ENCODE measurements at regions not wholly inside any gene's neighbourhood (a gene's known extent, or its start where the extent isn't known, plus 50 kb on each side); places are given as distances from the start of the nearest gene placed in this dataset.
"Not testable (repeated sequence)": the region's sequence is repeated elsewhere in the genome, so short reads cannot be mapped to it uniquely, and the experiment has no call there.

DNA sequence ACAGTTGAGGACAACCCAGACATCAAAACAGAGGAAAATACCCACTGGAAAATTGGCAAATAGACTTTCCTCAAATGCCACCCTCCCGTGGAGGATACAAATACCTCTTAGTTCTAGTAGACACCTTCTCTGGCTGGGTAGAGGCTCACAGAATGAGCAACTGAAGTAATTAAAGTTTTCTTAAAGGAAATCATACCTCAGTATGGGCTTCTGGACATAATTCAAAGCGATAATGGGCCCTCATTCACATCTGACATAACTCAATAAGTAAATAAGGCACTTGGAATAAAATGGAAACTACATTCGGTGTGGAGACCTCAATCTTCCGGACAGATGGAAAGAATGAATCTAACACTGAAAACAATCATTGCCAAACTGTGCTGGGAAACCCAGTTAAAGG is 115.2 kb upstream of the PLCL2 start:
- no peak for DNase-seq (ENCODE audit: low spot score)

DNA sequence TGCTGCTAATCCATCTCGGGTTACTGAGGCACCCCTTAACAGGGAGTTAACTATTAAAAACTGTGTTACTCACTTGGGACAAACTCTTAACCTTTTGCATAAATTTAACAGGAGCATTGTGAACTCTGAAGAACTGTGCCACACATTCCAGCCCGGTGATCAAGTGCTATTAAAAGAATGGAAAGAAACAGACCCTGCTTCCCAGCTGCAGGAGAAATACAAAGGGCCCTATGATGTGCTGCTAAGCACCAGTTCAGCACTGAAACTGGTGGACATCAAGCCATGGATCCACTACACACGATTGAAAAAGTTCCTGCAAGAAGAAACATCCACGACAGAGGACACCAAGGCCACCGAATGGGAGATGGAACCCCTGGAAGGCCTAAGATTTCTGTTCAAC is 114.7 kb upstream of the PLCL2 start:
- DNase-seq (ENCODE audit: low spot score), result no peak

DNA sequence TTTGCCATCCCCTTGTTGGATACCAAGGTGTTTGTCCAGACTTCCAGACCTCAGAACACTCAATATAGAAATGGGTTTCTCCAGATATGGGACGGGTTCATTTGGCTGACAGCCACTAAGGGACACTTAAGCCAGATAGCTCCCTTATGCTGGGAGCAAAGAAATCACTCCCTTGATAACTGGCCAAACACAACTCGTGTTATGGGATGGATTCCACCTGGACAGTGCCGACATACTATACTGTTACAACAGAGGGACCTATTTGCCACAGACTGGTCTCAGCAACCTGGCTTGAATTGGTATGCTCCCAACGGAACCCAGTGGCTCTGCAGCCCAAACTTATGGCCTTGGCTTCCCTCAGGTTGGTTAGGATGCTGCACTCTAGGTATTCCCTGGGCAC is 114.0 kb upstream of the PLCL2 start:
- no peak for DNase-seq (ENCODE audit: low spot score)

DNA sequence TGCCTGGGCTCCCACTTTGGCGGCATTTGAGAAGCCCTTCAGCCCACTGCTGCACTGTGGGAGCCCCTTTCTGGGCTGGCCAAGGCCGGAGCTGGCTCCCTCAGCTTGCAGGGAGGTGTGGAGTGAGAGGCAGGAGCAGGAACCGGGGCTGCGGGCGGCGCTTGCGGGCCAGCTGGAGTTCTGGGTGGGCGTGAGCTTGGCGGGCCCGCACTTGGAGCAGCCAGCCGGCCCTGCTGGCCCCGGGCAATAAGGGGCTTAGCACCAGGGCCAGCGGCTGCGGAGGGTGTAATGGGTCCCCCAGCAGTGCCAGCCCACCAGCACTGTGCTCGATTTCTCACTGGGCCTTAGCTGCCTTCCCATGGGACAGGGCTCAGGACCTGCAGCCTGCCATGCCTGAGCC is 111.2 kb upstream of the PLCL2 start:
- not testable (repeated sequence) for DNase-seq (ENCODE audit: low spot score)

DNA sequence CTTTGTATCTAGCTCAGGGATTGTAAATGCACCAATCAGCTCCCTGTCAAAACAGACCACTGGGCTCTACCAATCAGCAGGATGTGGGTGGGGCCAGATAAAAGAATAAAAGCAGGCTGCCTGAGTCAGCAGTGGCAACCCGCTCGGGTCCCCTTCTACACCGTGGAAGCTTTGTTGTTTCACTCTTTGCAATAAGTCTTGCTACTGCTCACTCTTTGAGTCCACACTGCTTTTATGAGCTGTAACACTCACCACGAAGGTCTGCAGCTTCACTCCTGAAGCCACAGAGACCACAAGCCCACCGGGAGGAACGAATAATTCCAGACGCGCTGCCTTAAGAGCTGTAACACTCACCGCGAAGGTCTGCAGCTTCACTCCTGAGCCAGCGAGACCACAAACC is 110.2 kb upstream of the PLCL2 start:
- DNase-seq (ENCODE audit: low spot score), result not testable (repeated sequence)

DNA sequence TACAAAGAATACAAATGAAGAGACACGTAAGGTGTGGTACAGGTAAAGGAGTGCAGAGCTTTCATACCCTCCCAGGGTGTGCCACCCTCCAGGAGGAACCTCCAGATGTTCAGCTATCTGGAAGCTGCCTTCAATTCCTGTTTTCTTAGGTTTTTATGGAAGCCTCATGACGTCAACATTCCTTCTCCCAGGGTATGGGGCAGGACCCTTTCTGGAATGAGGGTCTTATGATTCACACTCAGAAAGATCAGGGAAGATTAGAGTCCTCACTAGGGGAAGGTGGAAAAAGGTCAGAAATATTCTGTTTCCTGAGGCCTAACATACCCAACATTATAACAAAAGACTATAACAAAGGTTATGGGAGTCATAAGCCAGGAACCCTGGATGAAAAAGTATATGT is 99.8 kb upstream of the PLCL2 start:
- DNase-seq (ENCODE audit: low spot score), result no peak

DNA sequence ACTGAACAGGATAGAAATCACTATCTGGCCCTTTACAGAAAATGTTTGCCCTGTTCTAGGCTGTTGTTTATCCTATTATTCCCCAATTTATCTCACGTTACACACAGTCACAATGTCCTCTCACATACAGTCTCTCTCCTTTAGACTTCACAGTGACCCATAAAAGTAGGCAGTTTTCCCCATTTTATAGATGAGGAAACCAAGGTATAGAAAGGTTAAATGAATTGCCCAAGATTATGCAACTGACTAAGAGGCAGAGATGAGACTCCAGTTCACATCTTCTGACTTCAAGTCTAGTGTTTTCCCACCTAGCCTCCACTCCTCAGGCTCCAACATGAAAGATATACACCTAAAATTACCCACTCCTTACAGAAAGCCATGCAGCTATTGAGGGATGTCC is 99.3 kb upstream of the PLCL2 start:
- no peak for DNase-seq (ENCODE audit: low spot score)

DNA sequence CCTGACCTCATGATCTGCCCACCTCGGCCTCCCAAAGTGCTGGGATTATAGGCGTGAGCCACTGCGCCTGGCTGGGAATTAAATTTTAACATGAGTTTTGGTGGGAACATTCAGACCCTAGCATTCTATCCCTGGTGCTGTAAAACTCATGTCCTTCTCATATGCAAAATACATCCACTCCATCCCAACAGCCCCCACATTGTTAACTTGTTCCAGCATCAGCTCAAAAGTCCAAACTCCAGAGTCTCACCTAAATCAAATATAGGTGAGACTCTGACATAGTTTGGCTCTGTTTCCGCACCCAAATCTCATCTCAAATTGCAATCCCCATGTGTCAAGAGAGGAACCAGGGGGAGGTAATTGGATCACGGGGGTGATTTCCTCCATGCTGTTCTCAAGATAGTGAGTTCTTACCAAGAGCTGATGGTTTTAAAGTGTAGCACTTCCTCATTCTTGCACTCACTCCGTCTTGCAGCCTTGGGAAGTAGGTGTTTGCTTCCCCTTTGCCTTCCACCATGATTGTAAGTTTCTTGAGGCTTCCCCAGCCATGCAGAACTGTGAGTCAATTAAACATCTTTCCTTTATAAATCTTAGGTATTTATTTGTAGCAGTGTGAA is 96.2 kb upstream of the PLCL2 start:
- no peak for DNase-seq (ENCODE audit: low spot score)

DNA sequence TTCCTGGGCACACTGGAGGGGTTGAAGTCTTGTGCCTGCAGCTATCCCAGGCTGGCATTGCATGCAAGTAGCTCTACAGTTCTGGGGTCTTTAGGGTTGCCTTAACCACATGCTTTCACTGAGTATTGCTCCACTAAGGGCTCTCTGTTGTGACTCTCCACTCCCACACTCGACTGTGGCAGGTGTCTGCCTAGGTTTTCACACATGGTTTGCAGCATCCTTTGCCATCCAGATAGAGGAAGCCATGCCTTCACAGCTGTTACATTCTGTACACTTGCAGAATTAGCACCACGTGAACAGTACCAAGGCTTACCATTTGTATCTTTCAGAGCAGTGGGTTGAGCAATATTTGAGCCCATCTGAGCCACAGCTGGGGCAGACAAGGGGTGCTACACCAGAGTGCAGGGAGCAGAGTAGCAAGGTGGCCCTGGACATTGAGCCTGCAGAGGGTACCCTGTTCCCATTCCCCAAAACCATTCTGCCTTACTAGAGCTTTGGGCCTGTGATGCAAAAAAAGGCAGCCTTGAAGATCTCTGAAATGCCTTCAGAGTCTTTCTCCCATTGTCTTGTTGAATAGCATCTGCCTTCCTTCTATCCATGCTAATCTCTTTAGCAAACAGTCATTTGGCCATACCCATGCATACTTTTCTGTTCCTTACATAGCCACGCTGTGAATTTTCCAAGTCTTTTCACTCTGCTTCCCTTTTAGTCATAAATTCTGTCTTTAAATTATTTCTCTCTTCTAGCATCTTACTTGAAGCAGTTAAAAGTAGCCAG is 95.2 kb upstream of the PLCL2 start:
- DNase-seq (ENCODE audit: low spot score), result no peak

DNA sequence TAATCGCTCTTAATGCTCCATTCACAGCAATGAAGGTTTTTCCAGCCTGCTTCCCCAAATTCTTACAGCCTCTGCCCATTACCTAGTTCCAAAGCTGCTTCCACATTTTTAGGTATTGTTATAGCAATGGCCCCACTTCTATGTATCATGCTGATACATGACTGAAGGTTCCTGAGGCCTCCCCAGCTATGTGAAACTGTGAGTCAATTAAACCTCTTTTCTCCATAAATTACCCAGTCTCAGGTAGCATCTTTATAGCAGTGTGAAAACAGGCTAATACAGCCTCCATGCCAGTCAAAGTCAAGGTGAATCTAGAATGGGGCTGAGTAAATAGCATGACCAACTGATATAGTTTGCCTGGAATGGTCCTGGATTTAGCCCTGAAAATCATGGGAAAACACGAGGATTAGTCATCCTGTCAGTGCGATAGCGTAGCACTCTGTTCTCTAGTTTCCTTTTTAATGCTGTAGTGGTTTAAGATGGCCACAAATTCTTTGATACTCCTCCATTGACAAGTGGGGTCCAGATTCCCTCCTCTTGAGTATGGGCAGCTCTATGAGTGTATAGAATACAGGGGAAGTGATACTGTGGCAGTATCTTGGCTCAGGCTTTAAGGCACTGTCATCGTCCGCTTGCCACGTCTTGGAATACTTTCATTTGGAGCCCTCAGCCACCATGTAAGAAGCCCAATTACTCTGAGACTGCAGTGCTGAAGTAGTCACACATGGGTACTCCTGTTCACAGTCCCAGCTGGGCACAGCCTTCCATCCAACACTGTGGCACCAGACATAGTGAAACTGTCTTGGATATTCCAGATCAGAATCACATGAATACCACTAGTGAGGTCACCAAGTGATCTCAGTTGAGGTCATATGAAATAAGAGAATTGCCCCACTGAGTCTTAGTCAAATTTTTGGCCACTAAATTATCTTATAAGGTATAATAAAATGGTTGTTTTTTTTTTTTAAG is 94.0 kb upstream of the PLCL2 start:
- no peak for DNase-seq (ENCODE audit: low spot score)

DNA sequence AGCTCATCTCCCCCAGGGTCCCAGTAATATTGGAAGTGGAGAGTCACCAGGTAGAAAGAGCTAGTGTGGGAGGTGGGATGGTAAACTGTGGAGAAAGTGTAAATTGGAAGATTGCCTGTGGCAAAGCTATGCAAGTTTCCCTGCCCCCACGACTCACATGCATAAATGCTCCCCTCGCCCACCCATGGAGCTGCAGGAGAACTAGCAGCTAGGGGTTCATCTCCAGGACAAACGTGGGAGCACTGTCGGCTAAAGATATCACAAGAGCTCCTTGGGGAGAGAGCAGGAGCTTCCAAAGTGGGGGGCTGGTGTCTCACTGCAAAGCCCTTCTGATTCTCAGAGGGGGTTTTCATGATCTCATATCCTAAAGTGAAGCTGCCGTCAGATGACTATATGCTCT is 91.4 kb upstream of the PLCL2 start:
- no peak for DNase-seq (ENCODE audit: low spot score)

DNA sequence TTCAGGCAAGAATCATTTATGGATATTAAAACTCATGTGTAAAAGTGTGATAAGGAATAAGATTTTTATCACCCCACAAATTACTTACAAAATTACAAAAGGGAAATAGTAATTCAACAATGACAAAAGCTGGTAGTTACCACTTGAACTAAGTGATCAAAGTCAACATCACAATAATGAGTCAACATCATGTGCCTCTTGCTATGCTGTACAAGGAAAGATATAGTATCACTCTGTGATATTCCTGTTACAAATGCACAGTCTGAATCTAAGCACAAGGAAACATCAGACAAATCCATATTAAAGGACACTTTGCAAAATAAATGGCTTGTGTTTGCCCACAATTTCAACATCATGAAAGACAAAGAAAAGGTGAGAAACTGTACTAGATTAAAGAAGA is 90.5 kb upstream of the PLCL2 start:
- DNase-seq (ENCODE audit: low spot score), result no peak

DNA sequence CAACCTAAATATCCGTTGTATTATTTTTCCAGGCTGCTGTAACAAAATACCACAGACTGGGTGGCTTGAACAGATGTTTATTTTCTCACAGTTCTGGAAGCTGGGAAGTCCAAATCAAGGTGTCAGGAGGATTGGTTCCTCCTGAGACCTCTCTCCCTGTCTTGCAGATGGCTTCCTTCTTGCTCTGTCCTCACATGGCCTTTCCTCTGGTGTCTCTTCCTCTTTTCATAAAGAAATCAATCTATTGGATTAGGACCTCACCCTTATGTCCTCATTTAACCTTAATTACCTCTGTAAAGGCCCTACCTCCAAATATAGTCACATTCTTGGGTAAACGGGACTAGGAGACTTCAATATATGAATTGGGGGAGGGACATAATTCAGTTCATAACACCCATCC is 89.2 kb upstream of the PLCL2 start:
- DNase-seq (ENCODE audit: low spot score), result no peak

DNA sequence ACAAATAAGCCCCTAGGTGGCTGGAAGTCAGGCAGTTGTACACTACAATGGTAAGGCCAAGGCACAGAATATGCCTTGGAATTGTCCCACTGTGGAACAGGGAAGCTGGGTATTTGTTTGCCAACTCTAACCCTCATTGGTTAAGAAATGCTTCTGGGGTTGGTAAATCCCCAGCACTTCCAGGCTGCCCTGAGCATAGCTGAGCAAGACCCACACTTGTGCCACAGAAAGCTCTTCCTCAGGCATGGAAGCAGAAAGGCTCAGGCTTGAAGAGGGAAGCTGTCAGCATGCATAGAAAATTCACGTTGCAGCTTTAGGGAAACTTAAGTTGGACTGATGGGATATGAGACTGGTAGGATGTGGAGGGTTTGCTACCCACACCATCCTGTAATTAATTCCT is 86.9 kb upstream of the PLCL2 start:
- no peak for DNase-seq (ENCODE audit: low spot score)

DNA sequence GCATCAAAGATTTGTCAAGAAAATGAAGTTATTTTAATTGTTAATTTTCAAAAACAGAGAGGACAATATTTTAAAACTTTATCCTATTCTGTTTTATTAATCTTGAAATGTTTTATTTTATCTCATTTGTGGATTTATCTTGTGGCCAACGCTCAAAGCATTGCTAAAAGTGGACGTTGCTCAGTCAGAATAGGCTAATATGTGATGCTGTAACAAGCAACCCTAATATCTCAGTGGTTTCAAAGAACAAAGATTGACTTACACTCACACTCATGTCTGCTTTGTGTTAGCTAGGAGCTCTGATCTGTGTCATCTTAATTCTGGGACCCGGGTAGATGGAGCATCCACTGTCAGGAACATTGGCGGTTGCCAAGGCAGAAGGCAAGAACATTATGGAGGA is 86.0 kb upstream of the PLCL2 start:
- DNase-seq (ENCODE audit: low spot score), result no peak

DNA sequence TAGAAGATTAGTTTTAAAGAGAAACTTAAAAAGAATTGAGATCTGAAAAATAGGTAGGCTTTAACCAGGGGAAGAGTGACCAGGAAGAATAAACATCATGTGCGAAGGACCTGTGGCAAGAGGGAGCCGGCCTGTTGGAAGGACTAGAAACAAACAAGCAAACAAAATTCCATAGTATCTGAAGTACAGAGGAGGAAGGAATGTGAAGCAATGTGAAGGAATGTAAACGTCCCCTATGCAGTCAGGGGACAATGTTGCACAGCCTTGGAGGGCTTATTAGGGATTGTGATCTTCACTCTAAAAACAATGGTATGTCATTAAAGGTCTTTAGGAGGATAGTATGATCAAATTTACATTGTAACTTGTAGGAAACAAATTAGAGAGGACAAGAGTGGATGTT is 84.4 kb upstream of the PLCL2 start:
- no peak for DNase-seq (ENCODE audit: low spot score)

DNA sequence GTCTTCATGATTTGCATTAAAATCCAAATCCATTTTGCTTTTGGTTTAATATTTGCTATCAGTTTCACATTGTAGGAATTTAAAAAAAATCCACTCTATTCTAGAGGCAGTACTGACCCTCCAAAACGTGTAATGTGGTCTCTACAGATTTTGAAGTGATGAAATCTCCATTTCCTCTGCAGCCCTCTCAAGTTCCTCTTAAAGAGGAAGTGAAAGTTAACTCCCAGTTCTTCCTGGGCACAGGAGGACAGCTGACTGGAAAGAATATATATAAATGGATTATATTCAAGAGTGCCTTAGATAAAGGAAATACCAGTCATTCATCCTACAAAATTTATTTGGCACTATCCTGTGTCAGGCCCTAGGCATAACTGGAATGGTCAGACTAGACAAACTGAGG is 83.5 kb upstream of the PLCL2 start:
- DNase-seq (ENCODE audit: low spot score), result no peak

DNA sequence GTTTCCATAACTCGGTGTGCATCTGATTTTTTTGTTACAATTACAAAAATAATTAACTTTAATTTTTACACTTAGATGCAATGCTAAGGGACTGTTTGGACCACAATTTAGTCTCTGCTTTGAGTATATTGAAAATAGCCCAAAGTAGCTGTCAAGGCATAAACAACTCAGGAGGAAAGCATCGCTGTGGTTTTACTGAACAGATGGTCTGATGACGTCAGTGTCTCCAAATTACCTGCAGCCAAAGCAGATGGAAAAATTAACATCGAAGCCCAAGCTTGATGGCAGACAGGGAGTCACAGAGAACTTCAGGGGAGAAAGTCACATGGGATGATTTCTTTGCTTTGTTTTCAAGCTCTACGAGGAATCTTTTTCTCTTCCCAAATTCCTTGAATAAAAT is 83.1 kb upstream of the PLCL2 start:
- no peak for DNase-seq (ENCODE audit: low spot score)

DNA sequence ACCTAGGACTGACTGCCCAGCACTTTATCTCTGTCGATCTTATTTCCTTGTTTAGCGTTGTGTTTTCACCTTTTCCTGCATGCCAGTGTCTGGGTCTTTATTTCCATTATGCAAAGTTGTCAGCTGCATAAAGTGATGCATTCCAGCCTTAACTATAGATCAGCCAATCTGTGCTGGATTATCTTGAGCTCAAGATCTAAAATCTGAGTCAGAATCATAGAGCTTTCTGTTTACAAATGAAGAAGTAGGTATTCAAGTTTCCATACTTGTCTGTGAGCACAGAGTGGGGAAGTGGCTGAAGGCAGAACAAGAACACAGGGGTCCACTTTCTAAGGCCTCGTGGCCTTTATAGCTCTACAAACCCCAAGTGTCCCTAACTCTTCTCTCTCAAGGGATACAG is 82.4 kb upstream of the PLCL2 start:
- DNase-seq (ENCODE audit: low spot score), result no peak

DNA sequence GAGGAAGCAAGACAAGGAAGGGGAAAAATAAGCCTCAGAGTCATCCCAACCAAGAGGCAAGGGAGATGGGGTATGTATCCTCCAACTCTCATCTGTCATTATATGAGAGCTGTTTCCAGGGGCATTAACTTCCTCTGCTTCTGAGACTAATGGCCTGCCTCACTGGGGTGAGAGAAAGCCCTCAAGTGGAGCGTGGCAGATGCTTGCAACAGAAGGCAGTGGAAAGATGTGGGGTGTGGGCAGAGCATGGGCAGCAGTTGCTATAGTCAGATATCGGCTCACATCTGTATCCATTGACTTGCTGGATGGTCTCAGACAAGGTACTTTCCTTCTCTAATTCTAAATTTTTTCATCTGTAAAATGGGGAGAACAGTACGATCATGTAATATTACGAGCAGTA is 81.7 kb upstream of the PLCL2 start:
- DNase-seq (ENCODE audit: low spot score), result no peak

DNA sequence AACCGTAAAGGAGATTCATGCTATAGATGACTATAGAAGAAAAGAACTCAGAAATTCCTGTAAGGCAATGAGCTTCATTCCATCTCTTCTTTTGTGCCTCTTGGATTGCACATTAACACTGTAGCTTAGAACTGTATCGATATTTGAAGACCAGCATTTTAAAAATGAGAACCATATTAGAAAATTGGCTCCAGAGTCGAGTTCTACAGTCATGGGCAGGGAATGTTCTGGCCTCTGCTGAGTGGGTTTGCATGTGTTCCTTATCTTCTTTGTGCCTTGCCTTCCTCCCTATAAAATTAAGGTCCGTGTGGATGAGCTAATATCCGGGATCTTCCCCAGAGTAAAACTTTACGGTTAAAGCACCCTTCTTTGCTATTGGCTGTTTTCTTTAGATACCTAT is 77.4 kb upstream of the PLCL2 start:
- no peak for DNase-seq (ENCODE audit: low spot score)

DNA sequence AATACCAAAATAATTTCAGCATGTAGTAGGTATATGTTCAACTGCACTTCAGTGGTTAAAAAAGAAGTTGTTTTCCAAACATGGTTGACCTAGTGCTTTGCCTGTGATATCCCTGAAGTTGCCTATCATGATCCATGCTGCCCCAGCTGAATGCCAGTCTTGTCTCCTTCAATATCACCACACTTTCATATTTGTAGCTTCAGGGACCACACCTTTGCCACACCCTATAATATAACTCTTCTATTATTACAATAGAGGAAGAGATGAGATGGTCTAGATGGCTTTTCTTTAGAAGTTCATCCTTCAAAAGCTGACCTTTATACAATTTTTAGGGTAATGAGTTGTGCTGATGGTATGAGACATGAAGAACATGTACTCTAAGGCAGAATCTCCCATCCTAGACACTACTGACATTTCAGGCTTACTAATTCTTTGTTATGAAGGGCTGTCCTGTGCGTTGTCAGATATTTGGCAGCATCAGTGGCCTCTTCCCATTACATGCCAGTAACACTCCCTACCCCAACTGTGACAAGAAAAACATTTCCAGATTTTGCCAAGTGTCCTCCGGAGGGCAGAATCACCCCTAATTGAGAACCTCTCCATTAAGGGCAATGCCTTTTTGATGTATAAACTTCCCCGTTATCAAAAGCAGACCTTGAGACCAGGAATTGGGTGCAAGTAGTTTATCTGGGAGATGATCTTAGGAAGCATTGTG is 76.2 kb upstream of the PLCL2 start:
- peak; percentile 23 for DNase-seq (ENCODE audit: low spot score)

Data from hematopoietic multipotent progenitor cell treated with erythropoietin and hydrocortisone succinate and interleukin-3 and kit ligand, for 15 days (in vitro differentiated cells).